ENCODE measurements at regions not wholly inside any gene's neighbourhood (a gene's known extent, or its start where the extent isn't known, plus 50 kb on each side); places are given as distances from the start of the nearest gene placed in this dataset.

DNA sequence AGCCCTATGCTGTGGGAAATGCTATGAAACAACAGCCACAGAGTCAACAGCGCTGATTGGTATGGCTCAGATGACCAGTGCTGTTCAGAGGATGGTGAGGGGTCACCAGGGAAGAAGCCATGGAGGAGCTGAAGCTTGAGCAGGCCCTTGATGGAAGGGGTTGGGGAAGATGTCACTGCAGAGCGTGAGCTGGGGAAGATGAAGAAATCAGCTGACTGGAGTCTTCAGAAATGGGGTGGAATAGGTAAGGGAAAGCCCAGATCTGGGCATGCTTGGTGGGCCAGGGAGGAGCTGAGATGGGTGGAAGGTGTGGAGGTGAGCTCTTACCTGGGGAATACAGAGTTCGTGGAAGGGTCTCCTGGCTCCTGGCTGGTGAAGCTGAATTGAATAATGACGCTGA, 105.4 kb upstream of the PLET1 start:
- Mint-ChIP-seq H3K27me3 (ENCODE audit: low read depth in 3 of 3) (peaks cover 2 to 3% (median 2%) of the 10 kb centered on the region in 3 donors), H3K4me1 (no peaks in the 10 kb centered on the region), H3K27ac (no peak overlapping the region), H3K9me3 (no peaks in the 10 kb centered on the region), H3K4me3 (no peak overlapping the region), H3K36me3 (peaks cover 0 to 36% (median 11%) of the 10 kb centered on the region in 3 donors)
- no peak for DNase-seq

- no peak overlapping the region for H3K4me3 Mint-ChIP-seq
- H3K4me1 Mint-ChIP-seq: no peaks in the 10 kb centered on the region
- H3K27ac Mint-ChIP-seq: no peak overlapping the region
- peaks cover 0 to 3% (median 2%) of the 10 kb centered on the region in 3 donors for H3K27me3 Mint-ChIP-seq (ENCODE audit: low read depth in 3 of 3)
- DNase-seq: no peak
- peaks cover 0 to 32% (median 7%) of the 10 kb centered on the region in 3 donors for H3K36me3 Mint-ChIP-seq
- no peaks in the 10 kb centered on the region for H3K9me3 Mint-ChIP-seq
Measured at GRCh38 chr11:112366777-112367176, 106.1 kb upstream of the PLET1 start.

DNA sequence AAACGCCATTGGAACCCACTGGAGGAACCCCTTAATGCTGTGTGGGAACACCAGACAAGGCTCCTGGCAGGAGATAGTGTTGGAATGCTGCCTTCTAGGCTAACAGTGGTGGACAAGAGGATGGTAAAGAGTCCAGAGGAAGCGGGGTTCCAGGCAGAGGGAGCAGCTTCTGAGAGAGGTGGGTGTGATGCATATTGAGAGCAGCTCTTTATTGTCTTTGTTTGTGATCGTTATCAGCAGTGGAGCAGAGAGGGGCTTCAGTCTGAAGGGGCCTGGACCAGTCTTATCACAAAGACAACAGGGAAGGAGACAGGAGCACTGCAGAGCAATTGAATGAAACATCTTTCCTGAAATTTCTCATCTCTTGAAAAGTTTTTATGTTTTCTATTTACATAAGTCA, 106.8 kb upstream of the PLET1 start:
- Mint-ChIP-seq H3K27ac (no peak overlapping the region), H3K4me1 (no peaks in the 10 kb centered on the region), H3K9me3 (no peaks in the 10 kb centered on the region), H3K36me3 (peaks cover 0 to 32% (median 7%) of the 10 kb centered on the region in 3 donors), H3K4me3 (no peak overlapping the region), H3K27me3 (ENCODE audit: low read depth in 3 of 3) (peaks cover 0 to 3% (median 2%) of the 10 kb centered on the region in 3 donors)
- DNase-seq: no peak

GRCh38 chr11:112367895-112368294, 107.2 kb upstream of the PLET1 start:
- Mint-ChIP-seq H3K9me3 (no peaks in the 10 kb centered on the region), H3K27me3 (ENCODE audit: low read depth in 3 of 3) (peaks cover under 1 to 3% (median 2%) of the 10 kb centered on the region in 3 donors), H3K4me1 (no peaks in the 10 kb centered on the region), H3K4me3 (no peak overlapping the region), H3K27ac (no peak overlapping the region), H3K36me3 (peaks cover 0 to 32% (median 7%) of the 10 kb centered on the region in 3 donors)
- DNase-seq: no peak

DNA sequence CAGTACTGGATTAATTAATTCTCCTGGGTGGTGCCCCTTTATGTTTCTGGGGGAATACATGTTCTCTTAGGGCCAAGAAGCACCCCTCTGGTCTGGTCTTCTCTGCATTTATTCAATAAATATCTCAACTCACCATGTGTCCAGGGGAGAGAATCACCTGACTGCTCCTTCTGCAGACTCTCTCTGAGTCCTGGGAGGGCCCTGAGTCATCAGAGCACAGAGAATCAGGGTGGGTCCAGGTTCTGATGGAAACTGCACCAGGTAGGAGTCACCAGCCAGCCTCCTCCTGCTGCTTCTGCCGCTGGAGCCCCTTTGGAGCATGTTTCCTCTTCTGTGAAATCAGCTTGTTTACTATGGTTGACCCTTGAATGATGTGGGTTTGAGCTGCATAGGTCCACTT, 107.7 kb upstream of the PLET1 start:
- H3K4me3 Mint-ChIP-seq: no peak overlapping the region
- peaks cover 2 to 3% (median 3%) of the 10 kb centered on the region in 3 donors for H3K27me3 Mint-ChIP-seq (ENCODE audit: low read depth in 3 of 3)
- no peaks in the 10 kb centered on the region for H3K9me3 Mint-ChIP-seq
- H3K27ac Mint-ChIP-seq: no peak overlapping the region
- no peaks in the 10 kb centered on the region for H3K4me1 Mint-ChIP-seq
- DNase-seq: no peak
- H3K36me3 Mint-ChIP-seq: peaks cover 0 to 32% (median 7%) of the 10 kb centered on the region in 3 donors

GRCh38 chr11:112369374-112369773, 108.7 kb upstream of the PLET1 start:
- H3K27ac Mint-ChIP-seq: no peak overlapping the region
- H3K4me3 Mint-ChIP-seq: no peak overlapping the region
- no peaks in the 10 kb centered on the region for H3K4me1 Mint-ChIP-seq
- DNase-seq: no peak
- peaks cover 2 to 5% (median 3%) of the 10 kb centered on the region in 3 donors for H3K27me3 Mint-ChIP-seq (ENCODE audit: low read depth in 3 of 3)
- H3K9me3 Mint-ChIP-seq: no peaks in the 10 kb centered on the region
- peaks cover 0 to 27% (median 7%) of the 10 kb centered on the region in 3 donors for H3K36me3 Mint-ChIP-seq

DNA sequence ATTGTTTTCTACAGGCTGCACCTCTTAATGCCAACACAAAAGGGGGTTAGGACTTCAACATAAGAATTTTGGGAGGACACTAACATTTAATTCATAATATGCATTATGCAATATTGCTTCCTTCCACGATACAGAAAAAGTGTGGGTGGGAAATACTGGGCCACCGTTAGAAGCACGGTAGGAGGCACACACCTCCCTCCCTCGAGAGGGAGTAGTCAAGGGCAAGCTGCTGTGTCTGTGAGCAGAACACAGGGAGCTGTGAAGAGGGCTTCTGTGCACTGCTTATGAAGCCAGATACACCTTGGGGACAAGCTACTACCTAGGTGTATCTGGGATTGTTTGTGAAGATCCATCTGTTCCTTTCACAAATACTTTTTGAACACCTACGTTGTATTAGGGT, 109.3 kb upstream of the PLET1 start:
- Mint-ChIP-seq H3K4me3 (no peak overlapping the region), H3K27ac (no peak overlapping the region)

GRCh38 chr11:112374486-112375140, 114.0 kb upstream of the PLET1 start:
- DNase-seq: no peak
- Mint-ChIP-seq H3K27ac (no peak overlapping the region), H3K27me3 (ENCODE audit: low read depth in 3 of 3) (peaks cover 2 to 5% (median 3%) of the 10 kb centered on the region in 3 donors), H3K4me3 (no peak overlapping the region), H3K36me3 (peaks cover 0 to 12% (median 0%) of the 10 kb centered on the region in 3 donors), H3K4me1 (no peaks in the 10 kb centered on the region), H3K9me3 (no peaks in the 10 kb centered on the region)

More for the DNA sequence above, 109.3 kb upstream of the PLET1 start:
- Mint-ChIP-seq H3K36me3 (peaks cover 0 to 27% (median 7%) of the 10 kb centered on the region in 3 donors), H3K27me3 (ENCODE audit: low read depth in 3 of 3) (peaks cover 2 to 7% (median 3%) of the 10 kb centered on the region in 3 donors), H3K9me3 (no peaks in the 10 kb centered on the region), H3K4me1 (no peaks in the 10 kb centered on the region)
- DNase-seq: no peak

DNA sequence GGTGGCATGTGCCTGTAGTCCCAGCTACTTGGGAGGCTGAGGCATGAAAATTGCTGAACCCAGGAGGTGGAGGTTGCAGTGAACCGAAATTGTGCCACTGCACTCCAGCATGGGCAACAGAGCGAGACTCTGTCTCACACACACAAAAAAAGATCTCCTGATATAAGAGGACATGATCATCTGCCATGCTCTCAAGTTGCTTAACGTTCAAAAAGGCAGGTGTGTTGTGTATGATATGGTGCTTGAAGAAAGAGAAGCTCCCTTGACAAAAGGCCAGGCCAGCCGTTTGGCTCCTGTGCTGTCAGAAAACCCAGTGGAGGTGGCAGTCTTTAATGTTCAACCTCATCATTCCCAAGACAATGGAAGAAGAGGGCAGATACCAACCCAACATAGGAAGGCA, 117.3 kb upstream of the PLET1 start:
- DNase-seq: no peak
- no peak overlapping the region for H3K27ac Mint-ChIP-seq
- H3K4me1 Mint-ChIP-seq: no peaks in the 10 kb centered on the region
- H3K36me3 Mint-ChIP-seq: peaks cover 0 to 5% (median 0%) of the 10 kb centered on the region in 3 donors
- H3K27me3 Mint-ChIP-seq (ENCODE audit: low read depth in 3 of 3): peaks cover 2 to 6% (median 5%) of the 10 kb centered on the region in 3 donors
- H3K4me3 Mint-ChIP-seq: no peak overlapping the region
- H3K9me3 Mint-ChIP-seq: no peaks in the 10 kb centered on the region

DNA sequence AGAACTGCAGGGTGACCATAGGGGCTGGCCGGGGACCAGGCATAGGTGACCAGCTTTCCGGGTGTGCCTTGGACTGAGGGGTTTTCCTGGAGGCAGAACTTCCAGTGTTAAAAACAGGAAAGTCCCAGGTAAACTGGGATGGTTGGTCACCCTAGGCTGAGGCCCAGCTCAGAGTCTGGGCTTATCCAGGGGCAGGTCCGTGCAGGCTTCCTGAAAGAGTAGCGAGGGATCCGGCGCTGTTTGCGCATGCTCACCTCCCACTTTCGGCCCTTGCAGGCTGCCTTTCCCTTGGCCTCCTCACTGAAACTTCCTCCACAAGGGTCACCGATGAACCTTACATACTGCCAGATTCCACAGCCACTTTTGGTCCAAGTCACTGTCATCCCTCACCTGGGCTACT, 119.8 kb upstream of the PLET1 start:
- H3K4me3 Mint-ChIP-seq: no peak overlapping the region
- no peaks in the 10 kb centered on the region for H3K4me1 Mint-ChIP-seq
- H3K27me3 Mint-ChIP-seq (ENCODE audit: low read depth in 3 of 3): peaks cover 2 to 4% (median 3%) of the 10 kb centered on the region in 3 donors
- DNase-seq: no peak
- H3K27ac Mint-ChIP-seq: no peak overlapping the region
- peaks cover 0 to 5% (median 0%) of the 10 kb centered on the region in 3 donors for H3K36me3 Mint-ChIP-seq
- no peaks in the 10 kb centered on the region for H3K9me3 Mint-ChIP-seq

DNA sequence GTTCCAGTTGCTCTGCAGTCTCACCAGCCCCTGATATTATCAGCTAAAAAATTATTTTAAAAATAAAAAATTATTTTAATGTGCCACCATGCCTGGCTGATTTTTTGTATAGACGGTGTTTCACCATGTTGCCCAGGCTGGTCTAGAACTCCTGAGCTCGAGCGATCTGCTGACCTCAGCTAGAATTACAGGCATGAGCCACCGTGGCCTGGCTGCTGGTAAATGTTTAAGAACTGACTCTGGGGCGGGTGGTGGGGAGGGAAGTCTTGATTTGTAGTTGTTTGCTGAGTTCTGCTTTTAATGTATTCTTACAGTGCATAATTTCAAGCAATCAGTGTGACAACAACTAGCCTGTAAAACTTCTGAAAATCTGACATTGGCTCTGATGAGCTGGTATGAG, 120.9 kb upstream of the PLET1 start:
- Mint-ChIP-seq H3K36me3 (peaks cover 0 to 5% (median 0%) of the 10 kb centered on the region in 3 donors), H3K4me1 (no peaks in the 10 kb centered on the region), H3K27me3 (ENCODE audit: low read depth in 3 of 3) (peaks cover 2 to 6% (median 3%) of the 10 kb centered on the region in 3 donors), H3K27ac (no peak overlapping the region), H3K4me3 (no peak overlapping the region), H3K9me3 (peaks cover 0 to 1% (median 0%) of the 10 kb centered on the region in 6 donors)
- no peak for DNase-seq

- no peaks in the 10 kb centered on the region for H3K4me1 Mint-ChIP-seq
- peaks cover 0 to 5% (median 0%) of the 10 kb centered on the region in 3 donors for H3K36me3 Mint-ChIP-seq
- H3K4me3 Mint-ChIP-seq: no peak overlapping the region
- DNase-seq: no peak
- H3K27me3 Mint-ChIP-seq (ENCODE audit: low read depth in 3 of 3): peaks cover 2 to 6% (median 3%) of the 10 kb centered on the region in 3 donors
- no peak overlapping the region for H3K27ac Mint-ChIP-seq
- peaks cover 0 to 2% (median 0%) of the 10 kb centered on the region in 6 donors for H3K9me3 Mint-ChIP-seq
Measured at GRCh38 chr11:112382561-112382960, 121.9 kb upstream of the PLET1 start.

DNA sequence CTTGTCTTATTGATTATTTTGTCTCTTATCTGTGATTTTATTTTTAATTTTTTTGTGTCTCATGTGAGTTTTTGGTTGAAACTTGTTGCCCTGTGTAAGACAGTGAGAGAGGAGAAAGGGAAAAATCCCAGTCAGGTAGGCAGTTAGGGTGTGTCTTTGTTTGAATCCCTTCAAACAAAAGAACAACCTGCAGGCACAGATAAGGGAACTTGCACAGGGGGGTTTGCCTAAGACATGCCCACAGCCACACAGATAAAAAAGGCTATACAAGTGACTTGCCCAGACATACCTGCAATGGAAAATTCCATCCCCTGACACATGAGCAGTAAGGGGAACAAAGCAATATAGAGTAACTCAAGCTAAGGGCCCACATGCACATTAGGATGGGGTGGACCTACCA, 127.8 kb upstream of the PLET1 start:
- H3K4me3 Mint-ChIP-seq: no peak overlapping the region
- peaks cover 0 to 5% (median 1%) of the 10 kb centered on the region in 6 donors for H3K9me3 Mint-ChIP-seq
- H3K4me1 Mint-ChIP-seq: no peaks in the 10 kb centered on the region
- peaks cover 3 to 9% (median 4%) of the 10 kb centered on the region in 3 donors for H3K36me3 Mint-ChIP-seq
- no peak overlapping the region for H3K27ac Mint-ChIP-seq
- DNase-seq: no peak
- peaks cover 0 to 16% (median 7%) of the 10 kb centered on the region in 3 donors for H3K27me3 Mint-ChIP-seq (ENCODE audit: low read depth in 3 of 3)

DNA sequence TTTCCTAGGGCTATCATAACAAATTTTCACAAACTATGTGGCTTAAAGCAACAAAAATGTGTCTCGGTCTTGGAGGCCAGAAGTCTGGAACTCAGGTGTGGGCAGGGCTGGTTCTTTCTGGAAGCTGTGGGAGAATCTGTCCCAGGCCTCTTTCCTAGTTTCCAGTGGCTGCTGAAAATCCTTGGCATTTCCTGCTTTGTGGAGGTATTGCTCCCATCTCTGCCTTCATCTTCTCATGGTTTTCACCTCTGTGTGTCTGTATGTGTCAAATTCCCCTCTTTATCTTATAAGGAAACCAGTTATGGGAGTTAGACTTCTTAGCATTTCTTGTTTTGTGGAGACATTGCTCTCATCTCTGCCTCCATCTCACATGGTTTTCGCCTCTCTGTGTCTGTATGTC, 130.4 kb upstream of the PLET1 start:
- Mint-ChIP-seq H3K4me3 (no peak overlapping the region), H3K9me3 (peaks cover 0 to 5% (median 1%) of the 10 kb centered on the region in 6 donors), H3K27me3 (ENCODE audit: low read depth in 3 of 3) (peaks cover 0 to 17% (median 7%) of the 10 kb centered on the region in 3 donors), H3K4me1 (no peaks in the 10 kb centered on the region), H3K36me3 (peaks cover 3 to 9% (median 4%) of the 10 kb centered on the region in 3 donors), H3K27ac (no peak overlapping the region)
- no peak for DNase-seq

- H3K4me1 Mint-ChIP-seq: no peaks in the 10 kb centered on the region
- peaks cover 2 to 9% (median 3%) of the 10 kb centered on the region in 3 donors for H3K36me3 Mint-ChIP-seq
- peaks cover 0 to 4% (median 1%) of the 10 kb centered on the region in 6 donors for H3K9me3 Mint-ChIP-seq
- no peak for DNase-seq
- H3K27ac Mint-ChIP-seq: no peak overlapping the region
- H3K27me3 Mint-ChIP-seq (ENCODE audit: low read depth in 3 of 3): peaks cover 0 to 16% (median 7%) of the 10 kb centered on the region in 3 donors
- H3K4me3 Mint-ChIP-seq: no peak overlapping the region
Measured at GRCh38 chr11:112392904-112393303, 132.2 kb upstream of the PLET1 start.
